HEK293T (cell line): ENCODE measurements at regions not wholly inside any gene's neighbourhood (a gene's known extent, or its start where the extent isn't known, plus 50 kb on each side); places are given as distances from the start of the nearest gene placed in this dataset.

ENCODE experiments used
- ARNT ChIP-seq: fragments of 450-650 bp; IDR thresholded peaks from 2 replicates; pipeline ENCODE4 v1.6.1; 2017; ENCODE audit warnings: mild to moderate bottlenecking
- HDGF ChIP-seq: fragments of 450-650 bp; IDR thresholded peaks from 2 replicates; pipeline ENCODE4 v1.6.1; 2017; ENCODE audit warnings: antibody characterized with exemption, borderline replicate concordance
- SP1 ChIP-seq: fragments of 450-650 bp; IDR thresholded peaks from 2 replicates; pipeline ENCODE4 v1.6.1; 2017

DNA sequence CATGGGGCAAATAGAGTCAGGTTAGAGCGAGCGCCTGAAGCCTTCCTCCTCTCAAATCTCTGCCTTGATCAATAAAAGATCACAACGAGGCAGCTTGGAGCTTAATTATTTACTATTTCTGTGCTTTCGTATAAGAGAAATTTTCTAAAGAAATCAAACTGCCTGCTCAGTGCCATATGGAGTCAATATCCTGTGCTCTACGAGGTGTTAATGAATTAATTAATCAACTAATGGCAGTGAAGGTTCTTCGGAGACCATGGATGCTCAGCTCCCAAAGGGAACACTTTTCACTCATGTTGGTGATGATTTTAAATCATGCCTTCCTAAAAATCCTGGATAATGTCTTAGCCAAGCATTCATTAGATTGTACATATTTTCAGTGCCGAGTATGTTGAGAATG, 153.5 kb upstream of the PPP2R3A start:
- TF ChIP-seq HDGF = no peak
- TF ChIP-seq SP1 = no peak
- no peak for TF ChIP-seq ARNT
